ENCODE measurements at regions not wholly inside any gene's neighbourhood (a gene's known extent, or its start where the extent isn't known, plus 50 kb on each side); places are given as distances from the start of the nearest gene placed in this dataset.

- no peak for TF ChIP-seq ARNT (IDR thresholded peaks at IDR 0.05)
- TF ChIP-seq ZNF384 (IDR thresholded peaks at IDR 0.05): no peak
- TF ChIP-seq BHLHE40 (IDR thresholded peaks at IDR 0.05; ENCODE audit: borderline replicate concordance): no peak
- no peak for TF ChIP-seq SUZ12 (IDR thresholded peaks at IDR 0.05)
- no peak for TF ChIP-seq HDGF (IDR thresholded peaks at IDR 0.05; ENCODE audit: borderline replicate concordance)
- no peak for TF ChIP-seq FOXM1 (IDR thresholded peaks at IDR 0.05; ENCODE audit: borderline replicate concordance)
Measured at GRCh38 chr13:40109351-40109844, 453.9 kb downstream of the COG6 start.
